Neural progenitor cell (in vitro differentiated cells): ENCODE measurements at regions not wholly inside any gene's neighbourhood (a gene's known extent, or its start where the extent isn't known, plus 50 kb on each side); places are given as distances from the start of the nearest gene placed in this dataset.

Experiments used
- DNase-seq: peaks from one replicate; pipeline ENCODE4 v3.0.0-alpha.2; 2016; ENCODE audit warnings: low spot score
- H2AFZ ChIP-seq: fragments of 200-600 bp; sonication (generic); replicated peaks from 2 replicates; pipeline ENCODE4 v1.6.1; 2016; ENCODE audit warnings: antibody characterized with exemption
- H3F3A ChIP-seq: fragments of 200-600 bp; sonication (generic); 2 replicates; pipeline ENCODE4 v1.6.1; 2016; ENCODE audit warnings: antibody characterized with exemption, low read depth
- H3K27ac ChIP-seq: fragments of 200-600 bp; sonication (generic); 2 replicates; pipeline ENCODE4 v1.5.1; 2016; ENCODE audit warnings: mild to moderate bottlenecking
- H3K27me3 ChIP-seq: fragments of 200-600 bp; sonication (generic); 2 replicates; pipeline ENCODE4 v1.6.1; 2016; ENCODE audit warnings: mild to moderate bottlenecking, moderate library complexity
- H3K36me3 ChIP-seq: fragments of 200-600 bp; sonication (generic); 2 replicates; pipeline ENCODE4 v1.5.1; 2016
- H3K4me1 ChIP-seq: fragments of 200-600 bp; sonication (generic); 2 replicates; pipeline ENCODE4 v1.6.1; 2016; ENCODE audit warnings: mixed run types
- H3K4me2 ChIP-seq: fragments of 200-600 bp; sonication (generic); 2 replicates; pipeline ENCODE4 v1.6.1; 2016
- H3K4me3 ChIP-seq: fragments of 200-600 bp; sonication (generic); 2 replicates; pipeline ENCODE4 v1.5.1; 2016
- H3K79me2 ChIP-seq: fragments of 200-600 bp; sonication (generic); 2 replicates; pipeline ENCODE4 v1.6.1; 2016; ENCODE audit warnings: low read depth
- H3K9ac ChIP-seq: fragments of 200-600 bp; sonication (generic); 2 replicates; pipeline ENCODE4 v1.6.1; 2016
- H3K9me3 ChIP-seq: fragments of 200-600 bp; sonication (generic); 2 replicates; pipeline ENCODE4 v1.5.1; 2016; ENCODE audit warnings: low read depth
- H4K20me1 ChIP-seq: fragments of 200-600 bp; sonication (generic); 2 replicates; pipeline ENCODE4 v1.6.1; 2016; ENCODE audit warnings: low read depth
- H3K27ac Mint-ChIP-seq: 3 replicates; pipeline ENCODE4 v1.8.0; 2021; ENCODE audit warnings: mixed read lengths
- H3K27me3 Mint-ChIP-seq: 2 replicates; pipeline ENCODE4 v1.8.0; 2022; ENCODE audit warnings: low read depth, mild to moderate bottlenecking, inconsistent platforms, moderate library complexity, mixed read lengths; ENCODE audit not compliant: insufficient read depth
- H3K36me3 Mint-ChIP-seq: 3 replicates; pipeline ENCODE4 v1.8.0; 2021; ENCODE audit warnings: mixed read lengths
- H3K4me1 Mint-ChIP-seq: 3 replicates; pipeline ENCODE4 v1.8.0; 2021; ENCODE audit warnings: mixed read lengths
- H3K4me3 Mint-ChIP-seq: 3 replicates; pipeline ENCODE4 v1.8.0; 2021; ENCODE audit warnings: mild to moderate bottlenecking, moderate library complexity, mixed read lengths
- H3K9me3 Mint-ChIP-seq: 3 replicates; pipeline ENCODE4 v1.8.0; 2020; ENCODE audit warnings: mixed read lengths
- CTCF ChIP-seq: fragments of 200-600 bp; sonication (generic); IDR thresholded peaks from 2 replicates; pipeline ENCODE4 v1.5.1; 2017; ENCODE audit warnings: antibody characterized with exemption, mild to moderate bottlenecking
- EZH2 ChIP-seq: fragments of 200-600 bp; sonication (generic); IDR thresholded peaks from 2 replicates; pipeline ENCODE4 v1.6.1; 2017; ENCODE audit warnings: antibody characterized with exemption, mild to moderate bottlenecking, moderate library complexity
- EZH2phosphoT487 ChIP-seq: fragments of 200-600 bp; sonication (generic); IDR thresholded peaks from 2 replicates; pipeline ENCODE4 v1.6.1; 2017; ENCODE audit warnings: antibody characterized with exemption

DNA sequence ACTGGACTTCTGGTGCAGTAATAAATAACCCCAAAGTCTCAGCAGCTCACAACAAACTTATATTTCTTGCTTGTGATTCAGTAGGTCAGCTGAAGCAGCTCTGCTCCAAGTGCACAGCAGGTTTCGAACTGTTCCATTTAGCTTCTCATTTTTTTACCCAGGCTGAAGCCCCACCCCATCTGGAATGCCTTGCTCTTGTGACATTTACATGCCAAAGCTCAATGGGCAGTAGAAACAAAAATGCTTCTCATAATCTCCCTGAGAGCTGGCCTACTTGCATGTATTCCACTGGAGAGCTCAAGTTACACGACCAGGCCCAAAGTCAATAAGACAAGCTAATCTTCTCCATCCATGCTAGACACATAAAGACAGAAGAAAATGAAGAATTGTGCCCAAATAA is 165.2 kb downstream of the HAO1 start:
- Mint-ChIP-seq H3K4me1 (no peaks in the 10 kb centered on the region), H3K4me3 (no peak overlapping the region), H3K27ac (no peak overlapping the region), H3K27me3 (peaks cover 2% of the 10 kb centered on the region), H3K9me3 (peaks cover 13% of the 10 kb centered on the region), H3K36me3 (peaks cover 3% of the 10 kb centered on the region)
- H3K9me3 ChIP-seq = no peaks in the 10 kb centered on the region
- no peaks in the 10 kb centered on the region for H3K27me3 ChIP-seq
- H3K79me2 ChIP-seq = no peaks in the 10 kb centered on the region
- no peak overlapping the region for H3K27ac ChIP-seq
- DNase-seq = no peak
- no peaks in the 10 kb centered on the region for H3F3A ChIP-seq
- no peaks in the 10 kb centered on the region for H3K4me1 ChIP-seq
- H2AFZ ChIP-seq = no peak overlapping the region
- H3K36me3 ChIP-seq = no peaks in the 10 kb centered on the region
- H3K4me2 ChIP-seq = no peak overlapping the region
- no peaks in the 10 kb centered on the region for H4K20me1 ChIP-seq
- TF ChIP-seq EZH2 = no peak
- TF ChIP-seq EZH2phosphoT487 = no peak
- no peak for TF ChIP-seq CTCF
- no peak overlapping the region for H3K9ac ChIP-seq
- H3K4me3 ChIP-seq = no peak overlapping the region

DNA sequence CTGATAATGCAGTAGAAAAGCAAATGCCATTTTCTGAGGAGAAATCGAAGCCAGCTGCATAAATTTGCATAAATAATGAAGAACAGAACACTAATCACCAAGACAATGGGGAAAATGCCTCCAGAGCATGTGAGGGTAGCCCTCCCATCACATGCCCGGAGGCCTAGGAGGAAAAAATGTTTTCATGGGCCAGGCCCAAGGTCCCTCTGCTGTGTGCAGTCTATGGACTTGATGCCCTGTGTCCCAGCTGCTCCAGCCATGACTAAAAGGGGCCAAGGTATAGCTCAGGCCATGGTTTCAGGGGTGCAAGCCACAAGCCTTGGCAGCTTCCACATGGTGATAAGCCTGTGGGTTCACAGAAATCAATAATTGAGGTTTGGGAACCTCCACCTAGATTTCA is 164.1 kb downstream of the HAO1 start:
- Mint-ChIP-seq H3K27me3 (no peaks in the 10 kb centered on the region), H3K4me1 (no peaks in the 10 kb centered on the region), H3K9me3 (peaks cover 13% of the 10 kb centered on the region), H3K27ac (no peak overlapping the region), H3K4me3 (no peak overlapping the region), H3K36me3 (peaks cover 3% of the 10 kb centered on the region)
- Histone ChIP-seq H2AFZ (no peak overlapping the region), H3K4me2 (no peak overlapping the region), H3K27ac (no peak overlapping the region), H3K4me3 (no peak overlapping the region), H3K9ac (no peak overlapping the region), H3K9me3 (no peaks in the 10 kb centered on the region), H3K27me3 (no peaks in the 10 kb centered on the region), H3K79me2 (no peaks in the 10 kb centered on the region), H3K36me3 (no peaks in the 10 kb centered on the region), H3K4me1 (no peaks in the 10 kb centered on the region), H4K20me1 (no peaks in the 10 kb centered on the region), H3F3A (no peaks in the 10 kb centered on the region)
- DNase-seq = no peak
- TF ChIP-seq CTCF (no peak), EZH2phosphoT487 (no peak), EZH2 (no peak)

- no peak overlapping the region for H3K4me2 ChIP-seq
- H4K20me1 ChIP-seq = no peaks in the 10 kb centered on the region
- no peaks in the 10 kb centered on the region for H3K79me2 ChIP-seq
- H3K9me3 ChIP-seq = no peaks in the 10 kb centered on the region
- H3K27ac ChIP-seq = no peak overlapping the region
- H3K9ac ChIP-seq = no peak overlapping the region
- no peaks in the 10 kb centered on the region for H3F3A ChIP-seq
- Mint-ChIP-seq H3K4me1 (no peaks in the 10 kb centered on the region), H3K27me3 (peaks cover 2% of the 10 kb centered on the region), H3K9me3 (no peaks in the 10 kb centered on the region), H3K27ac (no peak overlapping the region), H3K36me3 (no peaks in the 10 kb centered on the region), H3K4me3 (no peak overlapping the region)
- TF ChIP-seq EZH2 (no peak), CTCF (no peak), EZH2phosphoT487 (no peak)
- DNase-seq = no peak
- H2AFZ ChIP-seq = no peak overlapping the region
- no peaks in the 10 kb centered on the region for H3K27me3 ChIP-seq
- H3K4me1 ChIP-seq = no peaks in the 10 kb centered on the region
- no peak overlapping the region for H3K4me3 ChIP-seq
- H3K36me3 ChIP-seq = no peaks in the 10 kb centered on the region
Observed at GRCh38 chr20:7790189-7790588, 150.1 kb downstream of the HAO1 start.
